SK-N-SH (cell line): ENCODE measurements at regions not wholly inside any gene's neighbourhood (a gene's known extent, or its start where the extent isn't known, plus 50 kb on each side); places are given as distances from the start of the nearest gene placed in this dataset.

Source experiments
- CTCF ChIA-PET: fragments of 300-600, 350-600 bp; formaldehyde crosslinking; extraction: SDS; loops from one replicate; lab custom pipeline; 2021; lab: Yijun Ruan, JAX
- POLR2A ChIA-PET: fragments of 350-600 bp; sonication (Branson Sonifier 250); formaldehyde crosslinking; extraction: SDS; loops from one replicate; lab custom pipeline; 2020; ENCODE audit warnings: antibody characterized with exemption, inconsistent platforms; lab: Yijun Ruan, JAX
- DNase-seq: peaks from one replicate; pipeline ENCODE4 v3.0.0; 2012
- H2AFZ ChIP-seq: fragments of 200-600 bp; sonication (generic); 2 replicates; pipeline ENCODE4 v1.8.1; 2016; ENCODE audit warnings: antibody characterized with exemption, mild to moderate bottlenecking, low read depth
- H3F3A ChIP-seq: fragments of 200-600 bp; sonication (generic); replicated peaks from 2 replicates; pipeline ENCODE3; 2016; ENCODE audit warnings: antibody characterized with exemption, mild to moderate bottlenecking; ENCODE audit not compliant: insufficient read depth
- H3K27ac ChIP-seq, 2 experiments: fragments of 200-500 bp in 1 of 2; fragments of 200-600 bp in 1 of 2; sonication (Bioruptor generic) in 1 of 2; sonication (generic), shearing (Covaris generic) in 1 of 2; 2 replicates each; pipeline versions ENCODE4 v1.5.1 to v1.6.1; 2014 to 2016; ENCODE audit warnings: low read depth in 2 of 2, inconsistent platforms in 1 of 2, low read length in 1 of 2, mild to moderate bottlenecking in 1 of 2, mixed read lengths in 1 of 2
- H3K27me3 ChIP-seq: fragments of 200-600 bp; sonication (generic), shearing (Covaris generic); 2 replicates; pipeline ENCODE4 v1.6.1; 2016; ENCODE audit warnings: mixed run types; ENCODE audit not compliant: insufficient read depth
- H3K36me3 ChIP-seq, 2 experiments: fragments of 200-500 bp in 1 of 2; fragments of 200-600 bp in 1 of 2; sonication (Bioruptor generic) in 1 of 2; sonication (generic) in 1 of 2; replicated peaks in 1 of 2; 2 replicates each; pipeline versions ENCODE3 to v1.5.1; 2014 to 2016; ENCODE audit warnings: low read length in 1 of 2, mild to moderate bottlenecking in 1 of 2; ENCODE audit not compliant: insufficient read depth in 2 of 2, control insufficient read depth in 1 of 2
- H3K4me1 ChIP-seq, 2 experiments: fragments of 200-500 bp in 1 of 2; fragments of 200-600 bp in 1 of 2; sonication (Bioruptor generic) in 1 of 2; sonication (generic), shearing (Covaris generic) in 1 of 2; 2 replicates each; pipeline versions ENCODE4 v1.5.1 to v1.6.1; 2014 to 2016; ENCODE audit warnings: low read depth in 1 of 2, low read length in 1 of 2, mixed run types in 1 of 2; ENCODE audit not compliant: insufficient read depth in 2 of 2, control insufficient read depth in 1 of 2
- H3K4me2 ChIP-seq: fragments of 200-600 bp; sonication (generic), shearing (Covaris generic); 2 replicates; pipeline ENCODE4 v1.6.1; 2017; ENCODE audit warnings: mixed run types
- H3K4me3 ChIP-seq, 2 experiments: fragments of 200-500 bp in 1 of 2; fragments of 200-600 bp in 1 of 2; sonication (Bioruptor generic) in 1 of 2; sonication (generic), shearing (Covaris generic) in 1 of 2; 2 replicates each; pipeline versions ENCODE4 v1.5.1 to v1.8.1; 2014 to 2016; ENCODE audit warnings: low read depth in 2 of 2, inconsistent platforms in 1 of 2, low read length in 1 of 2, mild to moderate bottlenecking in 1 of 2, mixed read lengths in 1 of 2, moderate library complexity in 1 of 2
- H3K79me2 ChIP-seq: fragments of 200-600 bp; sonication (generic); 2 replicates; pipeline ENCODE4 v1.8.1; 2017; ENCODE audit warnings: mild to moderate bottlenecking; ENCODE audit not compliant: insufficient read depth
- H3K9ac ChIP-seq: fragments of 200-600 bp; sonication (generic); 2 replicates; pipeline ENCODE4 v1.6.1; 2017; ENCODE audit warnings: mixed run types
- H3K9me2 ChIP-seq: fragments of 200-600 bp; sonication (generic); 2 replicates; pipeline ENCODE4 v1.6.1; 2017; ENCODE audit warnings: mixed run types
- H3K9me3 ChIP-seq: fragments of 200-600 bp; sonication (generic); 2 replicates; pipeline ENCODE4 v1.6.1; 2017; ENCODE audit warnings: mixed run types, mild to moderate bottlenecking, moderate library complexity
- H4K20me1 ChIP-seq: fragments of 200-600 bp; sonication (generic); 2 replicates; pipeline ENCODE4 v1.6.1; 2017; ENCODE audit warnings: mild to moderate bottlenecking, mixed run types; ENCODE audit not compliant: insufficient read depth
- CHD2 ChIP-seq: fragments of 150-350 bp; IDR thresholded peaks from 2 replicates; pipeline ENCODE4 v1.6.1; 2018; ENCODE audit warnings: low read length; ENCODE audit not compliant: partially characterized antibody
- ELF1 ChIP-seq: IDR thresholded peaks from 2 replicates; pipeline ENCODE4 v1.4.0; 2012
- EP300 ChIP-seq, 2 experiments: IDR thresholded peaks; 2 replicates each; pipeline versions ENCODE4 v1.4.0 to v1.6.1; 2012; ENCODE audit warnings: borderline replicate concordance in 1 of 2, low read depth in 1 of 2, low read length in 1 of 2
- EZH2phosphoT487 ChIP-seq: fragments of 200-600 bp; sonication (generic); IDR thresholded peaks from 2 replicates; pipeline ENCODE4 v1.6.1; 2017; ENCODE audit warnings: low read depth, mixed run types, mild to moderate bottlenecking, antibody characterized with exemption, moderate library complexity, borderline replicate concordance
- FOSL2 ChIP-seq: IDR thresholded peaks from 2 replicates; pipeline ENCODE4 v1.4.0; 2012; ENCODE audit warnings: low read depth, mild to moderate bottlenecking, moderate library complexity, borderline replicate concordance
- FOXM1 ChIP-seq: IDR thresholded peaks from 2 replicates; pipeline ENCODE4 v1.4.0; 2012; ENCODE audit warnings: low read depth, mild to moderate bottlenecking
- GATA2 ChIP-seq: sonication (generic); formaldehyde crosslinking; IDR thresholded peaks from 2 replicates; pipeline ENCODE4 v1.5.0; 2020; ENCODE audit warnings: mild to moderate bottlenecking, missing genetic modification reagents
- IRF3 ChIP-seq: fragments of 150-350 bp; IDR thresholded peaks from 2 replicates; pipeline ENCODE4 v1.6.1; 2016; ENCODE audit warnings: mild to moderate bottlenecking, low read depth, low read length
- MEF2A ChIP-seq: IDR thresholded peaks from 2 replicates; pipeline ENCODE4 v1.4.0; 2012; ENCODE audit warnings: low read depth, borderline replicate concordance
- MXI1 ChIP-seq: IDR thresholded peaks from 2 replicates; pipeline ENCODE4 v1.6.1; 2012; ENCODE audit warnings: mild to moderate bottlenecking, low read depth, low read length, improper control_type of control experiment
- NFIC ChIP-seq: IDR thresholded peaks from 2 replicates; pipeline ENCODE4 v1.4.0; 2012; ENCODE audit warnings: borderline replicate concordance
- PBX3 ChIP-seq: IDR thresholded peaks from 2 replicates; pipeline ENCODE4; 2012
- RAD21 ChIP-seq: IDR thresholded peaks from 2 replicates; pipeline ENCODE4 v1.6.1; 2012; ENCODE audit warnings: mild to moderate bottlenecking, low read length
- RCOR1 ChIP-seq: fragments of 150-350 bp; IDR thresholded peaks from 2 replicates; pipeline ENCODE4 v1.6.1; 2017; ENCODE audit warnings: antibody characterized with exemption, low read length
- RXRA ChIP-seq: IDR thresholded peaks from 2 replicates; pipeline ENCODE4 v1.4.0; 2012; ENCODE audit warnings: low read depth, mild to moderate bottlenecking, borderline replicate concordance
- SIN3A ChIP-seq: IDR thresholded peaks from 2 replicates; pipeline ENCODE4 v1.6.1; 2012; ENCODE audit warnings: low read depth, mild to moderate bottlenecking, low read length, moderate library complexity, borderline replicate concordance
- TAF1 ChIP-seq: IDR thresholded peaks from 2 replicates; pipeline ENCODE4 v1.6.1; 2012; ENCODE audit warnings: low read depth, mild to moderate bottlenecking, low read length, moderate library complexity, borderline replicate concordance
- TEAD4 ChIP-seq: IDR thresholded peaks from 2 replicates; pipeline ENCODE4 v1.4.0; 2012; ENCODE audit warnings: mild to moderate bottlenecking, borderline replicate concordance; ENCODE audit not compliant: insufficient read depth
- USF1 ChIP-seq: IDR thresholded peaks from 2 replicates; pipeline ENCODE4 v1.4.0; 2012; ENCODE audit warnings: low read depth, borderline replicate concordance
- ZBTB33 ChIP-seq: IDR thresholded peaks from 2 replicates; pipeline ENCODE4 v1.4.0; 2012; ENCODE audit warnings: low read depth, borderline replicate concordance
- WGBS: methylation state at CpG from one replicate; pipeline ENCODE4 v1.1.6; 2017; ENCODE audit warnings: low lambda C conversion rate; 5-methylcytosine and 5-hydroxymethylcytosine counted together

GRCh38 chr10:105973902-105974301, 1190.6 kb downstream of the SORCS1 start:
- H3K4me3 ChIP-seq, result no peak overlapping the region

GRCh38 chr10:105973360-105973759, 1191.1 kb downstream of the SORCS1 start:
- Histone ChIP-seq H3K4me1 (peaks cover 0 to 8% of the 10 kb centered on the region in 2 experiments; a peak in 1 of 4 replicates), H3K36me3 (no peaks in the 10 kb centered on the region), H3K27me3 (no peaks in the 10 kb centered on the region), H3K4me2 (no peak overlapping the region), H3K4me3 (no peak overlapping the region), H2AFZ (no peak overlapping the region), H3F3A (no peaks in the 10 kb centered on the region), H3K9me3 (no peaks in the 10 kb centered on the region), H3K9me2 (no peaks in the 10 kb centered on the region)
- 16% methylated on average over 4 of the region's 4 CpGs for whole genome bisulfite sequencing
- TF ChIP-seq RXRA (no peak), ELF1 (no peak), NFIC (no peak), RAD21 (no peak), PBX3 (no peak), IRF3 (no peak), RCOR1 (no peak), GATA2 (CRISPR knock-in tag) (no peak), SIN3A (no peak), CHD2 (no peak), TEAD4 (no peak), EZH2phosphoT487 (no peak)
- TF ChIP-seq, all 33 proteins: peak for 0
- POLR2A ChIA-PET, result no interaction called here
- H3K9ac ChIP-seq, result no peak overlapping the region
- CTCF ChIA-PET, result interaction anchor here (2.0 kb wide), 1 partner anchor 23 kb away, joined by 7 read pairs; no protein-coding TSS in a partner anchor
- H4K20me1 ChIP-seq, result no peaks in the 10 kb centered on the region
- peak; percentile 9 for DNase-seq
- no peaks in the 10 kb centered on the region for H3K79me2 ChIP-seq
- no peak overlapping the region; a peak in 1 of 4 replicates for H3K27ac ChIP-seq

More at GRCh38 chr10:105973902-105974301, 1190.6 kb downstream of the SORCS1 start:
- Histone ChIP-seq H2AFZ (no peak overlapping the region), H3K9ac (no peak overlapping the region), H3F3A (no peaks in the 10 kb centered on the region), H3K4me2 (no peak overlapping the region), H3K9me2 (no peaks in the 10 kb centered on the region), H3K9me3 (no peaks in the 10 kb centered on the region), H3K27ac (no peak overlapping the region; a peak in 1 of 4 replicates), H3K4me1 (peaks cover 0 to 8% of the 10 kb centered on the region in 2 experiments; a peak in 1 of 4 replicates), H4K20me1 (no peaks in the 10 kb centered on the region), H3K27me3 (no peaks in the 10 kb centered on the region), H3K36me3 (no peaks in the 10 kb centered on the region), H3K79me2 (no peaks in the 10 kb centered on the region)
- POLR2A ChIA-PET, result no interaction called here
- WGBS, result 54% methylated on average over 5 of the region's 5 CpGs
- CTCF ChIA-PET, result interaction anchor here (0.9 to 2.0 kb wide), 8 partner anchors 10 to 67 kb away, joined by 3 to 7 read pairs (median 4); no protein-coding TSS in a partner anchor
- TF ChIP-seq FOSL2, result no peak
- no peak for TF ChIP-seq EP300 (IDR thresholded peaks at IDR 0.05; ENCODE audit: borderline replicate concordance in 1 of 2, low read depth in 1 of 2, low read length in 1 of 2)
- TF ChIP-seq ELF1, result no peak
- no peak for TF ChIP-seq EZH2phosphoT487
- no peak for TF ChIP-seq FOXM1
- no peak for TF ChIP-seq RAD21
- no peak for TF ChIP-seq SIN3A
- TF ChIP-seq ZBTB33, result no peak
- TF ChIP-seq MEF2A, result no peak
- no peak for TF ChIP-seq TAF1
- TF ChIP-seq MXI1, result no peak
- TF ChIP-seq USF1, result no peak
- no peak for DNase-seq
